ENCODE measurements at regions not wholly inside any gene's neighbourhood (a gene's known extent, or its start where the extent isn't known, plus 50 kb on each side); places are given as distances from the start of the nearest gene placed in this dataset.

DNA sequence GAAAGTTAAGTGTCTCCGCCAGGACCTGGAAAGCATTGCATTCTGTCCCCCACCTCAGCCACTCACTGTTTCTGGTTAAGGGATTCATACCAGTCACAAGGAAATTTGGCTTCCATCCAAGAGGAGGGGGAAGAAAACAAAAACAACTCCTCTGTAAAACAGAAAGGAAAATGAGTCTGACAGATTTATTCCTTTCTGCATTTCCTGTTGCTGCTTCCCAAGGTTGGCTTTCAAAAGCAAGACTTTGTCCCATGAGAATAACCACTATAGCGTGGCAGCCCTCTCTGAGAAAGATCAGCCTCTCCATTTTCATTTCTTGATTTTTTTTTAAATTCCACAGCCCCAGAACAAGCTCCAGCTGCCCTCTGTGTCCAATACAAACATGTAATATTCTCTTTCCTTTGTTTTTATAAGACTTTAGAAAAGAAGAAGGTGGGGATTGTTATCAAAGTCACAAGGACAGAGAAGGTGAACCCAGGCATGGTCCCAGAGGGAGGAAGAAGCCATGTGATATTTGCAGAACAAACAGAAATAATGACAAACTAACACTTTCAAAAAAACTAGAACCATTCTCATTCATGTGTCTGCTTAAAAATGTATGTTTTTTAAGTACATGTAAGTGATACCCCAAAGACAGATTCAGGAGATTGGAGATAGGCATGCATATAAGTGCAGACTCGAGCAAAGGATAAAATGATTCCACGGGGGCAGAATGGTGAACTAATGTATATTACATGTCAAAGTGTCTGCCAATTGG is 90.7 kb upstream of the DCLK2 start:
- intact Hi-C loops (cut with DNase I; ENCODE audit: low total_unique reads), result no loop called here
- 52 to 53% methylated on average over 4 of the region's 4 CpGs for WGBS, 2 donors
- Histone ChIP-seq H3K27me3 (no peaks in the 10 kb centered on the region), H3K4me1 (no peaks in the 10 kb centered on the region), H3K36me3 (ENCODE audit: low read depth, missing control alignments) (no peaks in the 10 kb centered on the region), H3K27ac (no peak overlapping the region), H3K4me3 (no peak overlapping the region), H3K9me3 (no peaks in the 10 kb centered on the region)
- DNase-seq, result no peak
- TF ChIP-seq, protein P1, sequence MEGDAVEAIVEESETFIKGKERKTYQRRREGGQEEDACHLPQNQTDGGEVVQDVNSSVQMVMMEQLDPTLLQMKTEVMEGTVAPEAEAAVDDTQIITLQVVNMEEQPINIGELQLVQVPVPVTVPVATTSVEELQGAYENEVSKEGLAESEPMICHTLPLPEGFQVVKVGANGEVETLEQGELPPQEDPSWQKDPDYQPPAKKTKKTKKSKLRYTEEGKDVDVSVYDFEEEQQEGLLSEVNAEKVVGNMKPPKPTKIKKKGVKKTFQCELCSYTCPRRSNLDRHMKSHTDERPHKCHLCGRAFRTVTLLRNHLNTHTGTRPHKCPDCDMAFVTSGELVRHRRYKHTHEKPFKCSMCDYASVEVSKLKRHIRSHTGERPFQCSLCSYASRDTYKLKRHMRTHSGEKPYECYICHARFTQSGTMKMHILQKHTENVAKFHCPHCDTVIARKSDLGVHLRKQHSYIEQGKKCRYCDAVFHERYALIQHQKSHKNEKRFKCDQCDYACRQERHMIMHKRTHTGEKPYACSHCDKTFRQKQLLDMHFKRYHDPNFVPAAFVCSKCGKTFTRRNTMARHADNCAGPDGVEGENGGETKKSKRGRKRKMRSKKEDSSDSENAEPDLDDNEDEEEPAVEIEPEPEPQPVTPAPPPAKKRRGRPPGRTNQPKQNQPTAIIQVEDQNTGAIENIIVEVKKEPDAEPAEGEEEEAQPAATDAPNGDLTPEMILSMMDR (IDR thresholded peaks at IDR 0.05), result no peak
- TF ChIP-seq POLR2A (IDR thresholded peaks at IDR 0.05), result no peak

GRCh38 chr4:149988087-149988410 is 90.2 kb upstream of the DCLK2 start:
- DNase-seq, result no peak
- Histone ChIP-seq H3K27me3 (no peaks in the 10 kb centered on the region), H3K27ac (no peak overlapping the region), H3K4me1 (no peaks in the 10 kb centered on the region), H3K36me3 (ENCODE audit: low read depth, missing control alignments) (no peaks in the 10 kb centered on the region), H3K9me3 (no peaks in the 10 kb centered on the region), H3K4me3 (no peak overlapping the region)
- intact Hi-C loops (cut with DNase I; ENCODE audit: low total_unique reads), result no loop called here
- TF ChIP-seq, protein P1 (IDR thresholded peaks at IDR 0.05), result no peak
- no peak for TF ChIP-seq POLR2A (IDR thresholded peaks at IDR 0.05)
- WGBS, 2 donors, result 38 to 50% methylated on average over 1 of the region's 1 CpG

DNA sequence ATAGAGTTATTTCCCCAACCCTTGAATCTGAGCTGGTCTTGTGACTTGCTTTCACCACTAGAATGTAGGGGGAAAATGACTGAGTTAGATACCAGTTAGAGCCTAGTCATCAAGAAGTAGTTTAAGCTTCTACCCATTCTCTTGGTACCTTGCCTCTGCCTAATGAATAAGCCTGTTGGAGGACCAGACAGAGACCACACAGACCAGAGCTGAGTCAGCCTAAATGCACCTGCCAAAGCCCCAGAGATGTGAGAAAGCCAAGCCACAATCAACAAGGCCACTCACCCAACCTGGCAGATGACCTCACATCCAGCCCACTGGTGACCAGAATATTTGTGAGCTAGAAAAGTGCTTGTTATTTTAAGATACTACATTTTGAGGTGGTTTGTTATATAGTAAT is 85.2 kb upstream of the DCLK2 start:
- Histone ChIP-seq H3K27me3 (no peaks in the 10 kb centered on the region), H3K9me3 (no peaks in the 10 kb centered on the region), H3K27ac (no peak overlapping the region), H3K36me3 (ENCODE audit: low read depth, missing control alignments) (no peaks in the 10 kb centered on the region), H3K4me3 (no peak overlapping the region), H3K4me1 (peaks cover 5% of the 10 kb centered on the region)
- TF ChIP-seq, protein P1 (IDR thresholded peaks at IDR 0.05), result no peak
- TF ChIP-seq POLR2A (IDR thresholded peaks at IDR 0.05), result no peak
- no peak for DNase-seq
- intact Hi-C loops (cut with DNase I; ENCODE audit: low total_unique reads), result no loop called here

- 90% methylated on average over 1 of the region's 1 CpG; no CpG with 5 or more reads in 1 of the 2 donors for WGBS, 2 donors
- H3K36me3 ChIP-seq (ENCODE audit: low read depth, missing control alignments), result no peaks in the 10 kb centered on the region
- H3K4me3 ChIP-seq, result no peak overlapping the region
- no peak overlapping the region for H3K27ac ChIP-seq
- no peak for TF ChIP-seq POLR2A (IDR thresholded peaks at IDR 0.05)
- TF ChIP-seq, protein P1 (IDR thresholded peaks at IDR 0.05), result no peak
- peaks cover 8% of the 10 kb centered on the region for H3K4me1 ChIP-seq
- no peak for DNase-seq
- intact Hi-C loops (cut with DNase I; ENCODE audit: low total_unique reads), result no loop called here
- H3K9me3 ChIP-seq, result no peaks in the 10 kb centered on the region
- H3K27me3 ChIP-seq, result no peaks in the 10 kb centered on the region
These were observed 83.0 kb upstream of the DCLK2 start for GRCh38 chr4:149995134-149995756.
